Smooth muscle cell (in vitro differentiated cells): ENCODE measurements at regions not wholly inside any gene's neighbourhood (a gene's known extent, or its start where the extent isn't known, plus 50 kb on each side); places are given as distances from the start of the nearest gene placed in this dataset.

Experiments used
- DNase-seq: peaks from one replicate; lab custom pipeline; 2025; ENCODE audit not compliant: unreplicated experiment; lab: John Stamatoyannopoulos, UW
- H2AFZ ChIP-seq: fragments of 200-600 bp; sonication (generic); 2 replicates; pipeline ENCODE4 v1.6.0; 2016; ENCODE audit warnings: antibody characterized with exemption, low read depth, mild to moderate bottlenecking
- H3F3A ChIP-seq: fragments of 200-600 bp; sonication (generic); 2 replicates; pipeline ENCODE4 v1.6.0; 2017; ENCODE audit warnings: antibody characterized with exemption, low read depth
- H3K27ac ChIP-seq: fragments of 200-600 bp; sonication (generic); 2 replicates; pipeline ENCODE4 v1.5.1; 2016; ENCODE audit warnings: low read depth, mild to moderate bottlenecking
- H3K27me3 ChIP-seq: fragments of 200-600 bp; sonication (generic); 2 replicates; pipeline ENCODE4 v1.6.1; 2016; ENCODE audit warnings: low read depth, mild to moderate bottlenecking
- H3K36me3 ChIP-seq: fragments of 200-600 bp; sonication (generic); 2 replicates; pipeline ENCODE4 v1.5.1; 2016; ENCODE audit warnings: low read depth
- H3K4me1 ChIP-seq: fragments of 200-600 bp; sonication (generic); 2 replicates; pipeline ENCODE4 v1.5.1; 2016; ENCODE audit warnings: low read depth
- H3K4me2 ChIP-seq: fragments of 200-600 bp; sonication (generic); 2 replicates; pipeline ENCODE4 v1.6.0; 2016; ENCODE audit warnings: mild to moderate bottlenecking
- H3K4me3 ChIP-seq: fragments of 200-600 bp; sonication (generic); 2 replicates; pipeline ENCODE4 v1.5.1; 2016; ENCODE audit warnings: mild to moderate bottlenecking
- H3K79me2 ChIP-seq: fragments of 200-600 bp; sonication (generic); 2 replicates; pipeline ENCODE4 v1.6.0; 2016; ENCODE audit warnings: low read depth, mild to moderate bottlenecking
- H3K9ac ChIP-seq: fragments of 200-600 bp; sonication (generic); 2 replicates; pipeline ENCODE4 v1.6.0; 2016; ENCODE audit warnings: low read depth
- H3K9me3 ChIP-seq: fragments of 200-600 bp; sonication (generic); replicated peaks from 2 replicates; pipeline ENCODE4 v1.5.1; 2016; ENCODE audit warnings: low read depth
- H4K20me1 ChIP-seq: fragments of 200-600 bp; sonication (generic); 2 replicates; pipeline ENCODE4 v1.6.0; 2016; ENCODE audit warnings: low read depth
- CTCF ChIP-seq: fragments of 200-600 bp; sonication (generic); IDR thresholded peaks from 2 replicates; pipeline ENCODE4 v1.5.1; 2017; ENCODE audit warnings: borderline replicate concordance, mild to moderate bottlenecking, antibody characterized with exemption; ENCODE audit not compliant: insufficient read depth, poor library complexity, severe bottlenecking
- WGBS: methylation state at CpG from one replicate; pipeline ENCODE4 v1.1.7; 2016; ENCODE audit warnings: low lambda C conversion rate; 5-methylcytosine and 5-hydroxymethylcytosine counted together

GRCh38 chr3:56916716-56917360, 115.1 kb upstream of the ARHGEF3 start:
- Histone ChIP-seq H3K36me3 (no peaks in the 10 kb centered on the region), H3K9me3 (no peaks in the 10 kb centered on the region), H2AFZ (no peak overlapping the region), H3K4me1 (peaks cover 7% of the 10 kb centered on the region), H3F3A (no peaks in the 10 kb centered on the region), H3K27ac (no peak overlapping the region), H3K4me3 (no peak overlapping the region), H3K27me3 (no peaks in the 10 kb centered on the region), H3K4me2 (no peak overlapping the region), H3K9ac (no peak overlapping the region), H3K79me2 (no peaks in the 10 kb centered on the region), H4K20me1 (no peaks in the 10 kb centered on the region)
- TF ChIP-seq CTCF = no peak
- DNase-seq = no peak
- 87% methylated on average over 4 of the region's 4 CpGs for WGBS

GRCh38 chr3:56915966-56916586, 114.3 kb upstream of the ARHGEF3 start:
- Histone ChIP-seq H3K27ac (no peak overlapping the region), H3K4me1 (peaks cover 7% of the 10 kb centered on the region), H2AFZ (no peak overlapping the region), H3K79me2 (no peaks in the 10 kb centered on the region), H3K27me3 (no peaks in the 10 kb centered on the region), H4K20me1 (no peaks in the 10 kb centered on the region), H3F3A (no peaks in the 10 kb centered on the region), H3K4me3 (no peak overlapping the region), H3K36me3 (no peaks in the 10 kb centered on the region), H3K9ac (no peak overlapping the region), H3K9me3 (no peaks in the 10 kb centered on the region), H3K4me2 (no peak overlapping the region)
- WGBS = 62% methylated on average over 16 of the region's 16 CpGs
- TF ChIP-seq CTCF = no peak
- DNase-seq = no peak

GRCh38 chr3:56914646-56915045, 112.9 kb upstream of the ARHGEF3 start:
- Histone ChIP-seq H3K9me3 (no peaks in the 10 kb centered on the region), H3K4me3 (no peak overlapping the region), H3F3A (no peaks in the 10 kb centered on the region), H3K4me1 (peaks cover 7% of the 10 kb centered on the region), H3K4me2 (no peak overlapping the region), H3K79me2 (no peaks in the 10 kb centered on the region), H3K9ac (no peak overlapping the region), H2AFZ (no peak overlapping the region), H4K20me1 (no peaks in the 10 kb centered on the region), H3K27ac (no peak overlapping the region), H3K36me3 (no peaks in the 10 kb centered on the region), H3K27me3 (no peaks in the 10 kb centered on the region)
- DNase-seq = no peak
- no peak for TF ChIP-seq CTCF
- 95% methylated on average over 3 of the region's 3 CpGs for WGBS

- no peak overlapping the region for H2AFZ ChIP-seq
- H3K4me3 ChIP-seq = no peak overlapping the region
- H3K27ac ChIP-seq = no peak overlapping the region
- no peak for DNase-seq
- no peaks in the 10 kb centered on the region for H4K20me1 ChIP-seq
- no peak for TF ChIP-seq CTCF
- 92% methylated on average over 8 of the region's 8 CpGs for WGBS
- no peak overlapping the region for H3K9ac ChIP-seq
- H3K4me2 ChIP-seq = no peak overlapping the region
- H3K36me3 ChIP-seq = no peaks in the 10 kb centered on the region
- no peaks in the 10 kb centered on the region for H3K9me3 ChIP-seq
- H3K4me1 ChIP-seq = peaks cover 9% of the 10 kb centered on the region
- H3F3A ChIP-seq = no peaks in the 10 kb centered on the region
- no peaks in the 10 kb centered on the region for H3K79me2 ChIP-seq
- H3K27me3 ChIP-seq = no peaks in the 10 kb centered on the region
Observed at GRCh38 chr3:56911363-56911762, 109.6 kb upstream of the ARHGEF3 start.
